Mesenchymal stem cell (in vitro differentiated cells and primary cell): ENCODE measurements at regions not wholly inside any gene's neighbourhood (a gene's known extent, or its start where the extent isn't known, plus 50 kb on each side); places are given as distances from the start of the nearest gene placed in this dataset.

Experiments used
- DNase-seq: peaks from one replicate; pipeline ENCODE4 v3.0.0-alpha.2; 2013
- H2AFZ ChIP-seq: one replicate; pipeline ENCODE4 v1.6.1; 2013; ENCODE audit warnings: low read depth, mild to moderate bottlenecking, control low read depth, inconsistent platforms, low read length, moderate library complexity
- H2AK5ac ChIP-seq: 2 replicates; pipeline ENCODE4 v1.6.1; 2013; ENCODE audit warnings: low read length, moderate library complexity, mild to moderate bottlenecking, inconsistent platforms; ENCODE audit not compliant: severe bottlenecking
- H2BK120ac ChIP-seq: one replicate; pipeline ENCODE4 v1.6.1; 2013; ENCODE audit warnings: low read depth, mild to moderate bottlenecking, inconsistent platforms, low read length, moderate library complexity
- H2BK12ac ChIP-seq, 2 experiments: one replicate each; pipeline ENCODE4 v1.6.1; 2013; ENCODE audit warnings: inconsistent platforms in 2 of 2, low read length in 2 of 2, mild to moderate bottlenecking in 2 of 2, moderate library complexity in 2 of 2, control low read depth in 1 of 2
- H2BK15ac ChIP-seq: one replicate; pipeline ENCODE4 v1.6.1; 2013; ENCODE audit warnings: mild to moderate bottlenecking, low read depth, inconsistent platforms; ENCODE audit not compliant: poor library complexity, severe bottlenecking
- H2BK5ac ChIP-seq: 2 replicates; pipeline ENCODE4 v1.6.1; 2013; ENCODE audit warnings: low read depth, mild to moderate bottlenecking, low read length, control low read depth, inconsistent platforms; ENCODE audit not compliant: poor library complexity, severe bottlenecking
- H3K14ac ChIP-seq, 2 experiments: one replicate each; pipeline ENCODE4 v1.6.1; 2013; ENCODE audit warnings: inconsistent platforms in 2 of 2, low read length in 2 of 2, control low read depth in 1 of 2, mild to moderate bottlenecking in 1 of 2, moderate library complexity in 1 of 2
- H3K18ac ChIP-seq, 2 experiments: one replicate each; pipeline ENCODE4 v1.6.1; 2013; ENCODE audit warnings: inconsistent platforms in 2 of 2, low read length in 2 of 2, control low read depth in 1 of 2, low read depth in 1 of 2, mild to moderate bottlenecking in 1 of 2
- H3K23ac ChIP-seq, 2 experiments: one replicate each; pipeline ENCODE4 v1.6.1; 2013; ENCODE audit warnings: inconsistent platforms in 2 of 2, low read length in 2 of 2, mild to moderate bottlenecking in 2 of 2, moderate library complexity in 2 of 2, control low read depth in 1 of 2
- H3K27ac ChIP-seq: 2 replicates; pipeline ENCODE4 v1.5.1; 2013; ENCODE audit warnings: mild to moderate bottlenecking, moderate library complexity, low read length, control low read depth, inconsistent platforms; ENCODE audit not compliant: poor library complexity, severe bottlenecking
- H3K27me3 ChIP-seq, 2 experiments: 2 replicates each; pipeline versions ENCODE4 v1.6.1 to v1.7.0; 2013; ENCODE audit warnings: low read length in 2 of 2, mild to moderate bottlenecking in 2 of 2, moderate library complexity in 2 of 2, control low read depth in 1 of 2, inconsistent platforms in 1 of 2; ENCODE audit not compliant: control insufficient read depth in 1 of 2, insufficient read depth in 1 of 2
- H3K36me3 ChIP-seq, 2 experiments: 2 replicates each; pipeline versions ENCODE4 v1.6.1 to v1.7.0; 2013; ENCODE audit warnings: low read length in 2 of 2, control low read depth in 1 of 2, inconsistent platforms in 1 of 2, low read depth in 1 of 2, mild to moderate bottlenecking in 1 of 2; ENCODE audit not compliant: insufficient read depth in 2 of 2, control insufficient read depth in 1 of 2
- H3K4ac ChIP-seq, 2 experiments: one replicate each; pipeline ENCODE4 v1.6.1; 2013; ENCODE audit warnings: inconsistent platforms in 2 of 2, low read length in 2 of 2, mild to moderate bottlenecking in 2 of 2, moderate library complexity in 2 of 2, control low read depth in 1 of 2, low read depth in 1 of 2
- H3K4me1 ChIP-seq: 2 replicates; pipeline ENCODE4 v1.6.1; 2013; ENCODE audit warnings: low read depth, low read length, control low read depth; ENCODE audit not compliant: control insufficient read depth, insufficient read depth
- H3K4me2 ChIP-seq: 2 replicates; pipeline ENCODE4 v1.6.1; 2013; ENCODE audit warnings: low read length, mild to moderate bottlenecking, inconsistent platforms; ENCODE audit not compliant: poor library complexity, severe bottlenecking
- H3K4me3 ChIP-seq, 2 experiments: 2 replicates each; pipeline versions ENCODE4 v1.5.1 to v1.7.0; 2013; ENCODE audit warnings: low read length in 2 of 2, mild to moderate bottlenecking in 2 of 2, control low read depth in 1 of 2, low read depth in 1 of 2; ENCODE audit not compliant: insufficient read depth in 1 of 2
- H3K79me1 ChIP-seq: replicated peaks from 2 replicates; pipeline ENCODE4 v1.6.1; 2013; ENCODE audit warnings: mild to moderate bottlenecking, control low read depth, low read length, inconsistent platforms; ENCODE audit not compliant: poor library complexity, severe bottlenecking
- H3K9ac ChIP-seq: 2 replicates; pipeline ENCODE4 v1.7.0; 2013; ENCODE audit warnings: mild to moderate bottlenecking, low read length, moderate library complexity
- H3K9me3 ChIP-seq: 2 replicates; pipeline ENCODE4 v1.7.0; 2013; ENCODE audit warnings: mild to moderate bottlenecking, low read length; ENCODE audit not compliant: control insufficient read depth
- H4K8ac ChIP-seq: one replicate; pipeline ENCODE4 v1.6.1; 2013; ENCODE audit warnings: inconsistent platforms, mild to moderate bottlenecking, low read length, moderate library complexity
- H4K91ac ChIP-seq: one replicate; pipeline ENCODE4 v1.6.1; 2013; ENCODE audit warnings: mild to moderate bottlenecking, low read length, inconsistent platforms
- WGBS: methylation state at CpG from one replicate; pipeline ENCODE4 v1.1.7; 2013; ENCODE audit warnings: mixed read lengths; 5-methylcytosine and 5-hydroxymethylcytosine counted together

GRCh38 chr11:122426073-122426472, 229.4 kb upstream of the UBASH3B start:
- WGBS, result 80% methylated on average over 1 of the region's 2 CpGs
- H4K91ac ChIP-seq, result no peak overlapping the region
- DNase-seq, result no peak

GRCh38 chr11:122424636-122425035, 230.9 kb upstream of the UBASH3B start:
- Histone ChIP-seq H2BK12ac (no peak overlapping the region), H3K4ac (no peak overlapping the region), H2BK15ac (no peak overlapping the region), H2BK5ac (no peak overlapping the region), H3K4me3 (no peak overlapping the region), H3K14ac (no peak overlapping the region), H3K27ac (no peak overlapping the region), H2BK120ac (no peak overlapping the region), H3K18ac (no peak overlapping the region), H3K9ac (no peak overlapping the region), H4K8ac (no peak overlapping the region), H2AFZ (no peak overlapping the region), H3K36me3 (no peaks in the 10 kb centered on the region), H2AK5ac (no peak overlapping the region), H3K23ac (no peak overlapping the region), H3K79me1 (no peaks in the 10 kb centered on the region), H3K4me2 (no peak overlapping the region), H4K91ac (no peak overlapping the region), H3K27me3 (peaks cover 0 to 4% of the 10 kb centered on the region in 2 experiments), H3K4me1 (no peaks in the 10 kb centered on the region), H3K9me3 (no peaks in the 10 kb centered on the region)
- no peak for DNase-seq
- WGBS, result no CpG with 5 or more reads among the region's 1 CpG

More at GRCh38 chr11:122426073-122426472, 229.4 kb upstream of the UBASH3B start:
- Histone ChIP-seq H2BK12ac (no peak overlapping the region), H3K9ac (no peak overlapping the region), H4K8ac (no peak overlapping the region), H3K27ac (no peak overlapping the region), H2BK5ac (no peak overlapping the region), H3K4ac (no peak overlapping the region), H3K18ac (no peak overlapping the region), H3K4me2 (no peak overlapping the region), H2BK15ac (no peak overlapping the region), H3K36me3 (no peaks in the 10 kb centered on the region), H3K4me1 (no peaks in the 10 kb centered on the region), H2AFZ (no peak overlapping the region), H2AK5ac (no peak overlapping the region), H2BK120ac (no peak overlapping the region), H3K4me3 (no peak overlapping the region), H3K23ac (no peak overlapping the region), H3K9me3 (no peaks in the 10 kb centered on the region), H3K14ac (no peak overlapping the region), H3K79me1 (no peaks in the 10 kb centered on the region), H3K27me3 (peaks cover 0 to 4% of the 10 kb centered on the region in 2 experiments)

GRCh38 chr11:122423886-122424285, 231.6 kb upstream of the UBASH3B start:
- Histone ChIP-seq H4K8ac (no peak overlapping the region), H4K91ac (no peak overlapping the region), H2BK12ac (no peak overlapping the region), H3K9ac (no peak overlapping the region), H2BK120ac (no peak overlapping the region), H3K4ac (no peak overlapping the region), H3K79me1 (no peaks in the 10 kb centered on the region), H2AFZ (no peak overlapping the region), H3K36me3 (no peaks in the 10 kb centered on the region), H3K23ac (no peak overlapping the region), H3K4me1 (no peaks in the 10 kb centered on the region), H2BK5ac (no peak overlapping the region), H3K18ac (no peak overlapping the region), H2BK15ac (no peak overlapping the region), H3K9me3 (no peaks in the 10 kb centered on the region), H3K27ac (no peak overlapping the region), H3K27me3 (peaks cover 0 to 4% of the 10 kb centered on the region in 2 experiments), H3K4me3 (no peak overlapping the region), H3K4me2 (no peak overlapping the region), H3K14ac (no peak overlapping the region), H2AK5ac (no peak overlapping the region)
- 69% methylated on average over 3 of the region's 3 CpGs for WGBS
- no peak for DNase-seq

GRCh38 chr11:122423273-122423672, 232.2 kb upstream of the UBASH3B start:
- DNase-seq, result no peak
- Histone ChIP-seq H4K8ac (no peak overlapping the region), H2AK5ac (no peak overlapping the region), H4K91ac (no peak overlapping the region), H3K14ac (no peak overlapping the region), H2AFZ (no peak overlapping the region), H2BK12ac (no peak overlapping the region), H3K4ac (no peak overlapping the region), H3K4me3 (no peak overlapping the region), H3K27me3 (peaks cover 0 to 4% of the 10 kb centered on the region in 2 experiments), H2BK5ac (no peak overlapping the region), H3K4me1 (no peaks in the 10 kb centered on the region), H3K36me3 (no peaks in the 10 kb centered on the region), H2BK120ac (no peak overlapping the region), H3K23ac (no peak overlapping the region), H3K9ac (no peak overlapping the region), H3K4me2 (no peak overlapping the region), H3K18ac (no peak overlapping the region), H3K9me3 (no peaks in the 10 kb centered on the region), H2BK15ac (no peak overlapping the region), H3K79me1 (no peaks in the 10 kb centered on the region), H3K27ac (no peak overlapping the region)
- no CpG with 5 or more reads among the region's 1 CpG for WGBS
